ENCODE measurements at regions not wholly inside any gene's neighbourhood (a gene's known extent, or its start where the extent isn't known, plus 50 kb on each side); places are given as distances from the start of the nearest gene placed in this dataset.

- DNase-seq (ENCODE audit: low read depth, low spot score): no peak
Measured at GRCh38 chr17:54760836-54761235, 139.8 kb upstream of the TOM1L1 start.

GRCh38 chr17:54770836-54771235, 129.8 kb upstream of the TOM1L1 start:
- no peak for DNase-seq (ENCODE audit: low read depth, low spot score)
- no peak overlapping the region for H3K4me3 ChIP-seq (ENCODE audit: low read length)

More at GRCh38 chr17:54760836-54761235, 139.8 kb upstream of the TOM1L1 start:
- H3K4me3 ChIP-seq (ENCODE audit: low read length): no peak overlapping the region

- no peak for DNase-seq (ENCODE audit: low read depth, low spot score)
Measured at GRCh38 chr17:54771409-54771915, 129.2 kb upstream of the TOM1L1 start.

GRCh38 chr17:54780238-54780637, 120.4 kb upstream of the TOM1L1 start:
- no peak overlapping the region for H3K4me3 ChIP-seq (ENCODE audit: low read length)
- DNase-seq (ENCODE audit: low read depth, low spot score): no peak

More at GRCh38 chr17:54771409-54771915, 129.2 kb upstream of the TOM1L1 start:
- H3K4me3 ChIP-seq (ENCODE audit: low read length): no peak overlapping the region

GRCh38 chr17:54781389-54781788, 119.3 kb upstream of the TOM1L1 start:
- H3K4me3 ChIP-seq (ENCODE audit: low read length): no peak overlapping the region
- no peak for DNase-seq (ENCODE audit: low read depth, low spot score)

GRCh38 chr17:54784305-54784704, 116.3 kb upstream of the TOM1L1 start:
- DNase-seq (ENCODE audit: low read depth, low spot score): no peak
- no peak overlapping the region for H3K4me3 ChIP-seq (ENCODE audit: low read length)

GRCh38 chr17:54785643-54786268, 114.9 kb upstream of the TOM1L1 start:
- H3K4me3 ChIP-seq (ENCODE audit: low read length): no peak overlapping the region
- DNase-seq (ENCODE audit: low read depth, low spot score): no peak

GRCh38 chr17:54789101-54789880, 111.4 kb upstream of the TOM1L1 start:
- no peak for DNase-seq (ENCODE audit: low read depth, low spot score)
- H3K4me3 ChIP-seq (ENCODE audit: low read length): no peak overlapping the region

- DNase-seq (ENCODE audit: low read depth, low spot score): no peak
- H3K4me3 ChIP-seq (ENCODE audit: low read length): no peak overlapping the region
Measured at GRCh38 chr17:54793271-54793670, 107.4 kb upstream of the TOM1L1 start.

- H3K4me3 ChIP-seq (ENCODE audit: low read length): no peak overlapping the region
- no peak for DNase-seq (ENCODE audit: low read depth, low spot score)
Measured at GRCh38 chr17:54795046-54795445, 105.6 kb upstream of the TOM1L1 start.

GRCh38 chr17:54807331-54807730, 93.3 kb upstream of the TOM1L1 start:
- no peak overlapping the region for H3K4me3 ChIP-seq (ENCODE audit: low read length)
- DNase-seq (ENCODE audit: low read depth, low spot score): no peak

- H3K4me3 ChIP-seq (ENCODE audit: low read length): no peak overlapping the region
- DNase-seq (ENCODE audit: low read depth, low spot score): no peak
Measured at GRCh38 chr17:54813896-54814295, 86.8 kb upstream of the TOM1L1 start.

GRCh38 chr17:54814371-54814770, 86.3 kb upstream of the TOM1L1 start:
- DNase-seq (ENCODE audit: low read depth, low spot score): no peak

GRCh38 chr17:54834086-54834485, 66.6 kb upstream of the TOM1L1 start:
- DNase-seq (ENCODE audit: low read depth, low spot score): no peak
- no peak overlapping the region for H3K4me3 ChIP-seq (ENCODE audit: low read length)

More at GRCh38 chr17:54814371-54814770, 86.3 kb upstream of the TOM1L1 start:
- H3K4me3 ChIP-seq (ENCODE audit: low read length): no peak overlapping the region

- no peak for DNase-seq (ENCODE audit: low read depth, low spot score)
- no peak overlapping the region for H3K4me3 ChIP-seq (ENCODE audit: low read length)
Measured at GRCh38 chr17:54835015-54835414, 65.6 kb upstream of the TOM1L1 start.

GRCh38 chr17:54836723-54837462, 63.8 kb upstream of the TOM1L1 start:
- no peak for DNase-seq (ENCODE audit: low read depth, low spot score)
- H3K4me3 ChIP-seq (ENCODE audit: low read length): no peak overlapping the region

GRCh38 chr17:54838651-54839421, 61.8 kb upstream of the TOM1L1 start:
- no peak for DNase-seq (ENCODE audit: low read depth, low spot score)
- no peak overlapping the region for H3K4me3 ChIP-seq (ENCODE audit: low read length)

- H3K4me3 ChIP-seq (ENCODE audit: low read length): no peak overlapping the region
- no peak for DNase-seq (ENCODE audit: low read depth, low spot score)
Measured at GRCh38 chr17:54839447-54839846, 61.2 kb upstream of the TOM1L1 start.
